Liver (tissue), 3 donors: ENCODE measurements at regions not wholly inside any gene's neighbourhood (a gene's known extent, or its start where the extent isn't known, plus 50 kb on each side); places are given as distances from the start of the nearest gene placed in this dataset.

Experiments
- EGR1 ChIP-seq, 2 donors: IDR thresholded peaks; 2 replicates each; pipeline ENCODE4 v1.6.1; 2016 to 2018; ENCODE audit warnings: antibody characterized with exemption in 2 of 2, low read depth in 2 of 2
- GABPA ChIP-seq, 2 donors: IDR thresholded peaks in 1 of 2; conservative IDR thresholded peaks in 1 of 2; 2 replicates each; pipeline ENCODE4 v1.6.1; 2016; ENCODE audit warnings: antibody characterized with exemption in 2 of 2, mild to moderate bottlenecking in 1 of 2, moderate library complexity in 1 of 2
- JUND ChIP-seq, 2 donors: IDR thresholded peaks; 2 replicates each; pipeline ENCODE4 v1.6.1; 2016; ENCODE audit warnings: antibody characterized with exemption in 2 of 2
- NR2F2 ChIP-seq: IDR thresholded peaks from 2 replicates; pipeline ENCODE4 v1.6.1; 2016; ENCODE audit warnings: antibody characterized with exemption
- RAD21 ChIP-seq, 2 donors: IDR thresholded peaks; 2 replicates each; pipeline ENCODE4 v1.6.1; 2016; ENCODE audit warnings: antibody characterized with exemption in 2 of 2, mild to moderate bottlenecking in 2 of 2
- RXRA ChIP-seq, 2 donors: IDR thresholded peaks; 2 replicates each; pipeline ENCODE4 v1.6.1; 2017 to 2018; ENCODE audit warnings: antibody characterized with exemption in 2 of 2, mild to moderate bottlenecking in 1 of 2
- SP1 ChIP-seq: IDR thresholded peaks from 2 replicates; pipeline ENCODE4 v1.6.1; 2018; ENCODE audit warnings: antibody characterized with exemption, mild to moderate bottlenecking
- TAF1 ChIP-seq: conservative IDR thresholded peaks from 2 replicates; pipeline ENCODE4 v1.6.1; 2016; ENCODE audit warnings: antibody characterized with exemption, mild to moderate bottlenecking
- YY1 ChIP-seq: IDR thresholded peaks from 2 replicates; pipeline ENCODE4 v1.6.1; 2016; ENCODE audit warnings: antibody characterized with exemption, mild to moderate bottlenecking
- TF ChIP-seq, protein P1 (sequence below): fragments of 150-350 bp; IDR thresholded peaks from 2 replicates; pipeline ENCODE4 v1.5.1; 2017; ENCODE audit warnings: improper control_type of control experiment, low read depth, low read length; ENCODE audit not compliant: missing input control
- TF ChIP-seq, protein P2 (sequence below): IDR thresholded peaks from 2 replicates; pipeline ENCODE4 v1.6.1; 2016; ENCODE audit warnings: antibody characterized with exemption, mild to moderate bottlenecking
- TF ChIP-seq, protein P3 (sequence below): IDR thresholded peaks from 2 replicates; pipeline ENCODE4 v1.6.1; 2016; ENCODE audit warnings: antibody characterized with exemption
- TF ChIP-seq, protein P4 (sequence below): IDR thresholded peaks from 2 replicates; pipeline ENCODE4 v1.6.1; 2016; ENCODE audit warnings: antibody characterized with exemption
- TF ChIP-seq, protein P5 (sequence below): IDR thresholded peaks from 2 replicates; pipeline ENCODE4 v1.6.1; 2016; ENCODE audit warnings: antibody characterized with exemption
- donor health status: healthy.
- donor health status: healthy.

DNA sequence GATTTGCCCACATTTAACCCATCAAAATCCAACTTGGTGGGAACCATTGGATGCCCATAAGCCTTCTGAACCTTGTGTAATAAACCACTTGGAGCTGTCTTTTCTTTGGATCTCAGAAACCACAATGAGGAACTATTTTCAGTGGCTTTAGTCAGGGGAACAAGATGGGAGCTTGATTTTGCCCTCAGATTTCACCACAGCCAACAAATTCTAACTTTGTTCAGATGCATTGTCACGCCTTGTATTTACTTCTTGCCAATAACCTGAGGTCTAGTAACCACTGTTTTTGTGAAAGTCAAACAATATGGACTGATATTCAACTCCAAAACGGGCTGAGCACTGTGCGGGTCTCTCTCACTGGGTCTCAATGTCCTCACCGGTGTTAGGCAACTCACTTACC lies 508.2 kb downstream of the TNS1 start:
- TF ChIP-seq, protein P1, sequence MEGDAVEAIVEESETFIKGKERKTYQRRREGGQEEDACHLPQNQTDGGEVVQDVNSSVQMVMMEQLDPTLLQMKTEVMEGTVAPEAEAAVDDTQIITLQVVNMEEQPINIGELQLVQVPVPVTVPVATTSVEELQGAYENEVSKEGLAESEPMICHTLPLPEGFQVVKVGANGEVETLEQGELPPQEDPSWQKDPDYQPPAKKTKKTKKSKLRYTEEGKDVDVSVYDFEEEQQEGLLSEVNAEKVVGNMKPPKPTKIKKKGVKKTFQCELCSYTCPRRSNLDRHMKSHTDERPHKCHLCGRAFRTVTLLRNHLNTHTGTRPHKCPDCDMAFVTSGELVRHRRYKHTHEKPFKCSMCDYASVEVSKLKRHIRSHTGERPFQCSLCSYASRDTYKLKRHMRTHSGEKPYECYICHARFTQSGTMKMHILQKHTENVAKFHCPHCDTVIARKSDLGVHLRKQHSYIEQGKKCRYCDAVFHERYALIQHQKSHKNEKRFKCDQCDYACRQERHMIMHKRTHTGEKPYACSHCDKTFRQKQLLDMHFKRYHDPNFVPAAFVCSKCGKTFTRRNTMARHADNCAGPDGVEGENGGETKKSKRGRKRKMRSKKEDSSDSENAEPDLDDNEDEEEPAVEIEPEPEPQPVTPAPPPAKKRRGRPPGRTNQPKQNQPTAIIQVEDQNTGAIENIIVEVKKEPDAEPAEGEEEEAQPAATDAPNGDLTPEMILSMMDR = no peak
- no peak for TF ChIP-seq RAD21 (IDR thresholded peaks at IDR 0.05)
- TF ChIP-seq SP1 = no peak
- no peak for TF ChIP-seq TAF1
- TF ChIP-seq, protein P2, sequence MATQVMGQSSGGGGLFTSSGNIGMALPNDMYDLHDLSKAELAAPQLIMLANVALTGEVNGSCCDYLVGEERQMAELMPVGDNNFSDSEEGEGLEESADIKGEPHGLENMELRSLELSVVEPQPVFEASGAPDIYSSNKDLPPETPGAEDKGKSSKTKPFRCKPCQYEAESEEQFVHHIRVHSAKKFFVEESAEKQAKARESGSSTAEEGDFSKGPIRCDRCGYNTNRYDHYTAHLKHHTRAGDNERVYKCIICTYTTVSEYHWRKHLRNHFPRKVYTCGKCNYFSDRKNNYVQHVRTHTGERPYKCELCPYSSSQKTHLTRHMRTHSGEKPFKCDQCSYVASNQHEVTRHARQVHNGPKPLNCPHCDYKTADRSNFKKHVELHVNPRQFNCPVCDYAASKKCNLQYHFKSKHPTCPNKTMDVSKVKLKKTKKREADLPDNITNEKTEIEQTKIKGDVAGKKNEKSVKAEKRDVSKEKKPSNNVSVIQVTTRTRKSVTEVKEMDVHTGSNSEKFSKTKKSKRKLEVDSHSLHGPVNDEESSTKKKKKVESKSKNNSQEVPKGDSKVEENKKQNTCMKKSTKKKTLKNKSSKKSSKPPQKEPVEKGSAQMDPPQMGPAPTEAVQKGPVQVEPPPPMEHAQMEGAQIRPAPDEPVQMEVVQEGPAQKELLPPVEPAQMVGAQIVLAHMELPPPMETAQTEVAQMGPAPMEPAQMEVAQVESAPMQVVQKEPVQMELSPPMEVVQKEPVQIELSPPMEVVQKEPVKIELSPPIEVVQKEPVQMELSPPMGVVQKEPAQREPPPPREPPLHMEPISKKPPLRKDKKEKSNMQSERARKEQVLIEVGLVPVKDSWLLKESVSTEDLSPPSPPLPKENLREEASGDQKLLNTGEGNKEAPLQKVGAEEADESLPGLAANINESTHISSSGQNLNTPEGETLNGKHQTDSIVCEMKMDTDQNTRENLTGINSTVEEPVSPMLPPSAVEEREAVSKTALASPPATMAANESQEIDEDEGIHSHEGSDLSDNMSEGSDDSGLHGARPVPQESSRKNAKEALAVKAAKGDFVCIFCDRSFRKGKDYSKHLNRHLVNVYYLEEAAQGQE = no peak
- no peak for TF ChIP-seq YY1
- no peak for TF ChIP-seq EGR1 (IDR thresholded peaks at IDR 0.05; ENCODE audit: low read depth in 2 of 2)
- TF ChIP-seq, protein P3, sequence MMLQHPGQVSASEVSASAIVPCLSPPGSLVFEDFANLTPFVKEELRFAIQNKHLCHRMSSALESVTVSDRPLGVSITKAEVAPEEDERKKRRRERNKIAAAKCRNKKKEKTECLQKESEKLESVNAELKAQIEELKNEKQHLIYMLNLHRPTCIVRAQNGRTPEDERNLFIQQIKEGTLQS = no peak
- TF ChIP-seq, protein P4, sequence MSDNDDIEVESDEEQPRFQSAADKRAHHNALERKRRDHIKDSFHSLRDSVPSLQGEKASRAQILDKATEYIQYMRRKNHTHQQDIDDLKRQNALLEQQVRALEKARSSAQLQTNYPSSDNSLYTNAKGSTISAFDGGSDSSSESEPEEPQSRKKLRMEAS = no peak
- no peak for TF ChIP-seq GABPA (IDR thresholded peaks at IDR 0.05 in 1 of 2, conservative IDR thresholded peaks at IDR 0.05 in 1 of 2)
- no peak for TF ChIP-seq RXRA (IDR thresholded peaks at IDR 0.05)
- TF ChIP-seq, protein P5, sequence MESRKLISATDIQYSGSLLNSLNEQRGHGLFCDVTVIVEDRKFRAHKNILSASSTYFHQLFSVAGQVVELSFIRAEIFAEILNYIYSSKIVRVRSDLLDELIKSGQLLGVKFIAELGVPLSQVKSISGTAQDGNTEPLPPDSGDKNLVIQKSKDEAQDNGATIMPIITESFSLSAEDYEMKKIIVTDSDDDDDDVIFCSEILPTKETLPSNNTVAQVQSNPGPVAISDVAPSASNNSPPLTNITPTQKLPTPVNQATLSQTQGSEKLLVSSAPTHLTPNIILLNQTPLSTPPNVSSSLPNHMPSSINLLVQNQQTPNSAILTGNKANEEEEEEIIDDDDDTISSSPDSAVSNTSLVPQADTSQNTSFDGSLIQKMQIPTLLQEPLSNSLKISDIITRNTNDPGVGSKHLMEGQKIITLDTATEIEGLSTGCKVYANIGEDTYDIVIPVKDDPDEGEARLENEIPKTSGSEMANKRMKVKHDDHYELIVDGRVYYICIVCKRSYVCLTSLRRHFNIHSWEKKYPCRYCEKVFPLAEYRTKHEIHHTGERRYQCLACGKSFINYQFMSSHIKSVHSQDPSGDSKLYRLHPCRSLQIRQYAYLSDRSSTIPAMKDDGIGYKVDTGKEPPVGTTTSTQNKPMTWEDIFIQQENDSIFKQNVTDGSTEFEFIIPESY = no peak
- TF ChIP-seq JUND (IDR thresholded peaks at IDR 0.05) = no peak
- no peak for TF ChIP-seq NR2F2
